ENCODE measurements at regions not wholly inside any gene's neighbourhood (a gene's known extent, or its start where the extent isn't known, plus 50 kb on each side); places are given as distances from the start of the nearest gene placed in this dataset.

- Mint-ChIP-seq H3K4me3 (no peak overlapping the region), H3K4me1 (no peaks in the 10 kb centered on the region), H3K27ac (no peak overlapping the region), H3K9me3 (peaks cover 5% of the 10 kb centered on the region), H3K27me3 (no peaks in the 10 kb centered on the region), H3K36me3 (no peaks in the 10 kb centered on the region)
Observed at GRCh38 chr10:108708363-108708762, 1214.9 kb downstream of the XPNPEP1 start.

GRCh38 chr10:108696792-108697477 lies 1226.4 kb downstream of the XPNPEP1 start:
- H3K4me3 Mint-ChIP-seq: no peak overlapping the region
- H3K27ac Mint-ChIP-seq: no peak overlapping the region
- no peaks in the 10 kb centered on the region for H3K36me3 Mint-ChIP-seq
- H3K4me1 Mint-ChIP-seq: no peaks in the 10 kb centered on the region
- H3K27me3 Mint-ChIP-seq: no peaks in the 10 kb centered on the region
- H3K9me3 Mint-ChIP-seq: no peaks in the 10 kb centered on the region

- Mint-ChIP-seq H3K4me3 (no peak overlapping the region), H3K27ac (no peak overlapping the region), H3K4me1 (no peaks in the 10 kb centered on the region), H3K9me3 (no peaks in the 10 kb centered on the region), H3K27me3 (no peaks in the 10 kb centered on the region), H3K36me3 (no peaks in the 10 kb centered on the region)
Observed at GRCh38 chr10:108691126-108691525, 1232.2 kb downstream of the XPNPEP1 start.

GRCh38 chr10:108690530-108690929 lies 1232.8 kb downstream of the XPNPEP1 start:
- Mint-ChIP-seq H3K4me3 (no peak overlapping the region), H3K36me3 (no peaks in the 10 kb centered on the region), H3K9me3 (no peaks in the 10 kb centered on the region), H3K27me3 (no peaks in the 10 kb centered on the region), H3K27ac (no peak overlapping the region), H3K4me1 (no peaks in the 10 kb centered on the region)

GRCh38 chr10:108689891-108690290 lies 1233.4 kb downstream of the XPNPEP1 start:
- Mint-ChIP-seq H3K9me3 (no peaks in the 10 kb centered on the region), H3K4me1 (no peaks in the 10 kb centered on the region), H3K27ac (no peak overlapping the region), H3K27me3 (no peaks in the 10 kb centered on the region), H3K36me3 (no peaks in the 10 kb centered on the region), H3K4me3 (no peak overlapping the region)

GRCh38 chr10:108688314-108688713 lies 1235.0 kb downstream of the XPNPEP1 start:
- Mint-ChIP-seq H3K4me1 (no peaks in the 10 kb centered on the region), H3K36me3 (no peaks in the 10 kb centered on the region), H3K9me3 (no peaks in the 10 kb centered on the region), H3K4me3 (no peak overlapping the region), H3K27ac (no peak overlapping the region), H3K27me3 (no peaks in the 10 kb centered on the region)

- Mint-ChIP-seq H3K27me3 (no peaks in the 10 kb centered on the region), H3K36me3 (no peaks in the 10 kb centered on the region), H3K4me3 (no peak overlapping the region), H3K27ac (no peak overlapping the region), H3K4me1 (no peaks in the 10 kb centered on the region), H3K9me3 (no peaks in the 10 kb centered on the region)
Observed at GRCh38 chr10:108685863-108686531, 1237.3 kb downstream of the XPNPEP1 start.

- H3K36me3 Mint-ChIP-seq: no peaks in the 10 kb centered on the region
- H3K4me3 Mint-ChIP-seq: no peak overlapping the region
- H3K27me3 Mint-ChIP-seq: no peaks in the 10 kb centered on the region
- no peaks in the 10 kb centered on the region for H3K4me1 Mint-ChIP-seq
- H3K27ac Mint-ChIP-seq: no peak overlapping the region
- H3K9me3 Mint-ChIP-seq: no peaks in the 10 kb centered on the region
Observed at GRCh38 chr10:108684431-108684830, 1238.9 kb downstream of the XPNPEP1 start.

- Mint-ChIP-seq H3K4me3 (no peak overlapping the region), H3K9me3 (peaks cover 10% of the 10 kb centered on the region), H3K27ac (no peak overlapping the region), H3K4me1 (no peaks in the 10 kb centered on the region), H3K36me3 (no peaks in the 10 kb centered on the region), H3K27me3 (no peaks in the 10 kb centered on the region)
Observed at GRCh38 chr10:108673741-108674140, 1249.6 kb downstream of the XPNPEP1 start.

- Mint-ChIP-seq H3K27ac (no peak overlapping the region), H3K36me3 (no peaks in the 10 kb centered on the region), H3K9me3 (no peaks in the 10 kb centered on the region), H3K4me1 (no peaks in the 10 kb centered on the region), H3K27me3 (no peaks in the 10 kb centered on the region), H3K4me3 (no peak overlapping the region)
Observed at GRCh38 chr10:108663587-108663986, 1259.7 kb downstream of the XPNPEP1 start.

- Mint-ChIP-seq H3K27me3 (no peaks in the 10 kb centered on the region), H3K36me3 (no peaks in the 10 kb centered on the region), H3K4me1 (no peaks in the 10 kb centered on the region), H3K27ac (no peak overlapping the region), H3K9me3 (no peaks in the 10 kb centered on the region), H3K4me3 (no peak overlapping the region)
Observed at GRCh38 chr10:108662975-108663374, 1260.3 kb downstream of the XPNPEP1 start.

GRCh38 chr10:108655057-108655456 lies 1268.3 kb downstream of the XPNPEP1 start:
- H3K4me3 Mint-ChIP-seq: no peak overlapping the region
- no peak overlapping the region for H3K27ac Mint-ChIP-seq
- no peaks in the 10 kb centered on the region for H3K27me3 Mint-ChIP-seq
- H3K4me1 Mint-ChIP-seq: no peaks in the 10 kb centered on the region
- H3K9me3 Mint-ChIP-seq: no peaks in the 10 kb centered on the region
- H3K36me3 Mint-ChIP-seq: no peaks in the 10 kb centered on the region

- Mint-ChIP-seq H3K4me1 (no peaks in the 10 kb centered on the region), H3K27ac (no peak overlapping the region), H3K27me3 (no peaks in the 10 kb centered on the region), H3K4me3 (no peak overlapping the region), H3K36me3 (no peaks in the 10 kb centered on the region), H3K9me3 (no peaks in the 10 kb centered on the region)
Observed at GRCh38 chr10:108653531-108653930, 1269.8 kb downstream of the XPNPEP1 start.

- Mint-ChIP-seq H3K4me3 (no peak overlapping the region), H3K36me3 (no peaks in the 10 kb centered on the region), H3K27me3 (no peaks in the 10 kb centered on the region), H3K9me3 (peaks cover 6% of the 10 kb centered on the region), H3K4me1 (no peaks in the 10 kb centered on the region), H3K27ac (no peak overlapping the region)
Observed at GRCh38 chr10:108639010-108639409, 1284.3 kb downstream of the XPNPEP1 start.

GRCh38 chr10:108638225-108638624 lies 1285.1 kb downstream of the XPNPEP1 start:
- peaks cover 6% of the 10 kb centered on the region for H3K9me3 Mint-ChIP-seq
- H3K27me3 Mint-ChIP-seq: no peaks in the 10 kb centered on the region
- no peak overlapping the region for H3K27ac Mint-ChIP-seq
- H3K4me3 Mint-ChIP-seq: no peak overlapping the region
- H3K36me3 Mint-ChIP-seq: no peaks in the 10 kb centered on the region
- H3K4me1 Mint-ChIP-seq: no peaks in the 10 kb centered on the region

- H3K27ac Mint-ChIP-seq: no peak overlapping the region
- H3K4me1 Mint-ChIP-seq: no peaks in the 10 kb centered on the region
- H3K27me3 Mint-ChIP-seq: no peaks in the 10 kb centered on the region
- peaks cover 6% of the 10 kb centered on the region for H3K9me3 Mint-ChIP-seq
- H3K36me3 Mint-ChIP-seq: no peaks in the 10 kb centered on the region
- H3K4me3 Mint-ChIP-seq: no peak overlapping the region
Observed at GRCh38 chr10:108633046-108633445, 1290.3 kb downstream of the XPNPEP1 start.

- Mint-ChIP-seq H3K36me3 (no peaks in the 10 kb centered on the region), H3K4me1 (no peaks in the 10 kb centered on the region), H3K4me3 (no peak overlapping the region), H3K27ac (no peak overlapping the region), H3K9me3 (peaks cover under 1% of the 10 kb centered on the region), H3K27me3 (no peaks in the 10 kb centered on the region)
Observed at GRCh38 chr10:108632144-108632543, 1291.2 kb downstream of the XPNPEP1 start.

All from activated naive CD4-positive, alpha-beta T cell treated with anti-CD3 and anti-CD28 coated beads, Interleukin-2, amount 50 U/mL, for 24 hours (primary cell).